K562 (cell line): ENCODE measurements at regions not wholly inside any gene's neighbourhood (a gene's known extent, or its start where the extent isn't known, plus 50 kb on each side); places are given as distances from the start of the nearest gene placed in this dataset.

Source experiments
- MXI1 ChIP-seq: IDR thresholded peaks from 2 replicates; pipeline ENCODE4 v1.6.1; 2011; ENCODE audit warnings: low read depth, mild to moderate bottlenecking, improper control_type of control experiment, low read length
- OTX1 ChIP-seq: fragments of 450-650 bp; formaldehyde crosslinking; IDR thresholded peaks from 2 replicates; pipeline ENCODE4 v1.4.0; 2022; ENCODE audit warnings: mild to moderate bottlenecking
- RAD51 ChIP-seq: fragments of 450-650 bp; IDR thresholded peaks from 2 replicates; pipeline ENCODE4 v1.7.1; 2016; ENCODE audit warnings: low read depth, mild to moderate bottlenecking, borderline replicate concordance
- ZNF23 ChIP-seq: fragments of 250-450 bp; sonication (Bioruptor Pico); IDR thresholded peaks from 2 replicates; pipeline ENCODE4 v1.4.0; 2020; ENCODE audit warnings: mild to moderate bottlenecking
- TF ChIP-seq, protein P1 (sequence below), 2 experiments: fragments of 450-650 bp; IDR thresholded peaks; 2 replicates each; pipeline ENCODE4 v1.6.1; 2016
- TF ChIP-seq, protein P2 (sequence below): fragments of 450-650 bp; IDR thresholded peaks from 2 replicates; pipeline ENCODE4 v1.6.1; 2016
- TF ChIP-seq, protein P3 (sequence below): fragments of 250-450 bp; sonication (Bioruptor Pico); IDR thresholded peaks from 2 replicates; pipeline ENCODE4 v1.5.0; 2020; ENCODE audit warnings: mild to moderate bottlenecking, borderline replicate concordance
- TF ChIP-seq, protein P4 (sequence below), 2 experiments: fragments of 450-650 bp; IDR thresholded peaks; 2 replicates each; pipeline ENCODE4 v1.6.1; 2018; ENCODE audit warnings: mild to moderate bottlenecking in 2 of 2, low read depth in 1 of 2; ENCODE audit not compliant: partially characterized antibody in 2 of 2

DNA sequence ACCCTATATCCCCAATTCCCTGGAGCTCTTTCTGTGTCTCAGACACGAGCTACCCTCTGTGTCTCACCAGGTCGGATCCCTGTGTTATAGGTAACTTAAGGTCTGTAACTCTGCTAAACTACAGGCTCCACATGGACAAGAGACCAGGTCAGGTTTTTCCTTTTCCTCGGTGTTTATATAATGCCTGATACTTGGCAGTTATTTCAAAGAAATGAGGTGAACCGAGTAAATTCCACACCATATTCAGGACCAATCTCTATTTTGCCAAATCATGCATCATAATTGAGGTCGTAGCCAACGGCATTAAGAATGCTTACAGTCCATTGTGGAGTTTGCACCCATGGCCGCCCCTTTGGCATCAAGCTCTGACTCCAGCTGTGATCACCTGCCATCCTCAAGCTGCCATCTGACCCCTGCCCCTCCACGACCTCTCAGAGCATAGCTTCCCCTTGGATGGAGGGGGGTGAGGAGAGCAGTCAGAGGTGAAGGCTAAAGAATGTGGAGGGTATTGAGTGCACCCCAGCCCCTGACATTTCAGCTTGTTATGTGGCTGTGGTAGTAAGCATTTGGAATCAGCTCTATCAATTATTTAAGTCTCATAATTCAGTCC is 434.7 kb upstream of the RBFOX1 start (continued):
- TF ChIP-seq, protein P1, sequence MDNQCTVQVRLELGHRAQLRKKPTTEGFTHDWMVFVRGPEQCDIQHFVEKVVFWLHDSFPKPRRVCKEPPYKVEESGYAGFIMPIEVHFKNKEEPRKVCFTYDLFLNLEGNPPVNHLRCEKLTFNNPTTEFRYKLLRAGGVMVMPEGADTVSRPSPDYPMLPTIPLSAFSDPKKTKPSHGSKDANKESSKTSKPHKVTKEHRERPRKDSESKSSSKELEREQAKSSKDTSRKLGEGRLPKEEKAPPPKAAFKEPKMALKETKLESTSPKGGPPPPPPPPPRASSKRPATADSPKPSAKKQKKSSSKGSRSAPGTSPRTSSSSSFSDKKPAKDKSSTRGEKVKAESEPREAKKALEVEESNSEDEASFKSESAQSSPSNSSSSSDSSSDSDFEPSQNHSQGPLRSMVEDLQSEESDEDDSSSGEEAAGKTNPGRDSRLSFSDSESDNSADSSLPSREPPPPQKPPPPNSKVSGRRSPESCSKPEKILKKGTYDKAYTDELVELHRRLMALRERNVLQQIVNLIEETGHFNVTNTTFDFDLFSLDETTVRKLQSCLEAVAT (IDR thresholded peaks at IDR 0.05), result no peak
- no peak for TF ChIP-seq MXI1
- no peak for TF ChIP-seq ZNF23 (CRISPR knock-in tag)
- TF ChIP-seq, protein P2, sequence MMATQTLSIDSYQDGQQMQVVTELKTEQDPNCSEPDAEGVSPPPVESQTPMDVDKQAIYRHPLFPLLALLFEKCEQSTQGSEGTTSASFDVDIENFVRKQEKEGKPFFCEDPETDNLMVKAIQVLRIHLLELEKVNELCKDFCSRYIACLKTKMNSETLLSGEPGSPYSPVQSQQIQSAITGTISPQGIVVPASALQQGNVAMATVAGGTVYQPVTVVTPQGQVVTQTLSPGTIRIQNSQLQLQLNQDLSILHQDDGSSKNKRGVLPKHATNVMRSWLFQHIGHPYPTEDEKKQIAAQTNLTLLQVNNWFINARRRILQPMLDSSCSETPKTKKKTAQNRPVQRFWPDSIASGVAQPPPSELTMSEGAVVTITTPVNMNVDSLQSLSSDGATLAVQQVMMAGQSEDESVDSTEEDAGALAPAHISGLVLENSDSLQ, result no peak
- TF ChIP-seq, protein P3, sequence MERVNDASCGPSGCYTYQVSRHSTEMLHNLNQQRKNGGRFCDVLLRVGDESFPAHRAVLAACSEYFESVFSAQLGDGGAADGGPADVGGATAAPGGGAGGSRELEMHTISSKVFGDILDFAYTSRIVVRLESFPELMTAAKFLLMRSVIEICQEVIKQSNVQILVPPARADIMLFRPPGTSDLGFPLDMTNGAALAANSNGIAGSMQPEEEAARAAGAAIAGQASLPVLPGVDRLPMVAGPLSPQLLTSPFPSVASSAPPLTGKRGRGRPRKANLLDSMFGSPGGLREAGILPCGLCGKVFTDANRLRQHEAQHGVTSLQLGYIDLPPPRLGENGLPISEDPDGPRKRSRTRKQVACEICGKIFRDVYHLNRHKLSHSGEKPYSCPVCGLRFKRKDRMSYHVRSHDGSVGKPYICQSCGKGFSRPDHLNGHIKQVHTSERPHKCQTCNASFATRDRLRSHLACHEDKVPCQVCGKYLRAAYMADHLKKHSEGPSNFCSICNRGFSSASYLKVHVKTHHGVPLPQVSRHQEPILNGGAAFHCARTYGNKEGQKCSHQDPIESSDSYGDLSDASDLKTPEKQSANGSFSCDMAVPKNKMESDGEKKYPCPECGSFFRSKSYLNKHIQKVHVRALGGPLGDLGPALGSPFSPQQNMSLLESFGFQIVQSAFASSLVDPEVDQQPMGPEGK (CRISPR knock-in tag), result no peak
- TF ChIP-seq, protein P4, sequence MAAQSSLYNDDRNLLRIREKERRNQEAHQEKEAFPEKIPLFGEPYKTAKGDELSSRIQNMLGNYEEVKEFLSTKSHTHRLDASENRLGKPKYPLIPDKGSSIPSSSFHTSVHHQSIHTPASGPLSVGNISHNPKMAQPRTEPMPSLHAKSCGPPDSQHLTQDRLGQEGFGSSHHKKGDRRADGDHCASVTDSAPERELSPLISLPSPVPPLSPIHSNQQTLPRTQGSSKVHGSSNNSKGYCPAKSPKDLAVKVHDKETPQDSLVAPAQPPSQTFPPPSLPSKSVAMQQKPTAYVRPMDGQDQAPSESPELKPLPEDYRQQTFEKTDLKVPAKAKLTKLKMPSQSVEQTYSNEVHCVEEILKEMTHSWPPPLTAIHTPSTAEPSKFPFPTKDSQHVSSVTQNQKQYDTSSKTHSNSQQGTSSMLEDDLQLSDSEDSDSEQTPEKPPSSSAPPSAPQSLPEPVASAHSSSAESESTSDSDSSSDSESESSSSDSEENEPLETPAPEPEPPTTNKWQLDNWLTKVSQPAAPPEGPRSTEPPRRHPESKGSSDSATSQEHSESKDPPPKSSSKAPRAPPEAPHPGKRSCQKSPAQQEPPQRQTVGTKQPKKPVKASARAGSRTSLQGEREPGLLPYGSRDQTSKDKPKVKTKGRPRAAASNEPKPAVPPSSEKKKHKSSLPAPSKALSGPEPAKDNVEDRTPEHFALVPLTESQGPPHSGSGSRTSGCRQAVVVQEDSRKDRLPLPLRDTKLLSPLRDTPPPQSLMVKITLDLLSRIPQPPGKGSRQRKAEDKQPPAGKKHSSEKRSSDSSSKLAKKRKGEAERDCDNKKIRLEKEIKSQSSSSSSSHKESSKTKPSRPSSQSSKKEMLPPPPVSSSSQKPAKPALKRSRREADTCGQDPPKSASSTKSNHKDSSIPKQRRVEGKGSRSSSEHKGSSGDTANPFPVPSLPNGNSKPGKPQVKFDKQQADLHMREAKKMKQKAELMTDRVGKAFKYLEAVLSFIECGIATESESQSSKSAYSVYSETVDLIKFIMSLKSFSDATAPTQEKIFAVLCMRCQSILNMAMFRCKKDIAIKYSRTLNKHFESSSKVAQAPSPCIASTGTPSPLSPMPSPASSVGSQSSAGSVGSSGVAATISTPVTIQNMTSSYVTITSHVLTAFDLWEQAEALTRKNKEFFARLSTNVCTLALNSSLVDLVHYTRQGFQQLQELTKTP (IDR thresholded peaks at IDR 0.05; ENCODE audit: low read depth in 1 of 2, partially characterized antibody in 2 of 2), result no peak
- no peak for TF ChIP-seq OTX1 (CRISPR knock-in tag)
- TF ChIP-seq RAD51, result no peak
